ENCODE measurements at regions not wholly inside any gene's neighbourhood (a gene's known extent, or its start where the extent isn't known, plus 50 kb on each side); places are given as distances from the start of the nearest gene placed in this dataset.

GRCh38 chr7:123303926-123304325 lies 104.2 kb upstream of the SLC13A1 start (continued):
- no peak for TF ChIP-seq CTCF (IDR thresholded peaks at IDR 0.05; ENCODE audit: poor library complexity, severe bottlenecking)

- Histone ChIP-seq H2AFZ (ENCODE audit: low read depth, low read length) (no peak overlapping the region), H3K9ac (ENCODE audit: low read length) (no peak overlapping the region), H3K79me2 (replicated peaks; ENCODE audit: insufficient read depth, low read length) (no peaks in the 10 kb centered on the region), H4K20me1 (ENCODE audit: insufficient read depth) (no peaks in the 10 kb centered on the region), H3K9me3 (ENCODE audit: low read length) (no peaks in the 10 kb centered on the region), H3K9me2 (ENCODE audit: insufficient read depth, low read length) (no peaks in the 10 kb centered on the region), H3F3A (ENCODE audit: insufficient read depth, low read length, poor library complexity, severe bottlenecking) (no peaks in the 10 kb centered on the region), H3K27me3 (ENCODE audit: insufficient read depth, low read depth, low read length) (no peaks in the 10 kb centered on the region), H3K4me2 (ENCODE audit: low read length) (no peak overlapping the region), H3K4me3 (ENCODE audit: low read length) (no peak overlapping the region), H3K27ac (ENCODE audit: low read length) (no peak overlapping the region), H3K36me3 (ENCODE audit: insufficient read depth, low read length) (no peaks in the 10 kb centered on the region)
- TF ChIP-seq POLR2AphosphoS5 (IDR thresholded peaks at IDR 0.05) (no peak), EP300 (conservative IDR thresholded peaks at IDR 0.05; ENCODE audit: poor library complexity, severe bottlenecking) (no peak), SMC3 (conservative IDR thresholded peaks at IDR 0.05; ENCODE audit: poor library complexity) (no peak), CTCF (IDR thresholded peaks at IDR 0.05; ENCODE audit: poor library complexity, severe bottlenecking) (no peak), MXI1 (conservative IDR thresholded peaks at IDR 0.05; ENCODE audit: poor library complexity, severe bottlenecking) (no peak), RAD21 (conservative IDR thresholded peaks at IDR 0.05) (no peak), REST (IDR thresholded peaks at IDR 0.05; ENCODE audit: borderline replicate concordance) (no peak), TAF1 (IDR thresholded peaks at IDR 0.05; ENCODE audit: low read depth) (no peak), EZH2 (IDR thresholded peaks at IDR 0.05; ENCODE audit: borderline replicate concordance, insufficient read depth, low read length, poor library complexity, severe bottlenecking) (no peak)
These were observed 97.2 kb upstream of the SLC13A1 start for GRCh38 chr7:123296965-123297364.

- H3K4me2 ChIP-seq (ENCODE audit: low read length), result no peak overlapping the region
- no peaks in the 10 kb centered on the region for H3K9me3 ChIP-seq (ENCODE audit: low read length)
- no peaks in the 10 kb centered on the region for H4K20me1 ChIP-seq (ENCODE audit: insufficient read depth)
- H3K4me3 ChIP-seq (ENCODE audit: low read length), result no peak overlapping the region
- H3K9me2 ChIP-seq (ENCODE audit: insufficient read depth, low read length), result no peaks in the 10 kb centered on the region
- no peak overlapping the region for H2AFZ ChIP-seq (ENCODE audit: low read depth, low read length)
- no peaks in the 10 kb centered on the region for H3K36me3 ChIP-seq (ENCODE audit: insufficient read depth, low read length)
- TF ChIP-seq MXI1 (conservative IDR thresholded peaks at IDR 0.05; ENCODE audit: poor library complexity, severe bottlenecking) (no peak), TAF1 (IDR thresholded peaks at IDR 0.05; ENCODE audit: low read depth) (no peak), EP300 (conservative IDR thresholded peaks at IDR 0.05; ENCODE audit: poor library complexity, severe bottlenecking) (no peak), EZH2 (IDR thresholded peaks at IDR 0.05; ENCODE audit: borderline replicate concordance, insufficient read depth, low read length, poor library complexity, severe bottlenecking) (no peak), POLR2AphosphoS5 (IDR thresholded peaks at IDR 0.05) (no peak)
- H3K79me2 ChIP-seq (replicated peaks; ENCODE audit: insufficient read depth, low read length), result no peaks in the 10 kb centered on the region
- H3K9ac ChIP-seq (ENCODE audit: low read length), result no peak overlapping the region
- no peak overlapping the region for H3K27ac ChIP-seq (ENCODE audit: low read length)
- H3F3A ChIP-seq (ENCODE audit: insufficient read depth, low read length, poor library complexity, severe bottlenecking), result no peaks in the 10 kb centered on the region
- no peaks in the 10 kb centered on the region for H3K27me3 ChIP-seq (ENCODE audit: insufficient read depth, low read depth, low read length)
These were observed 93.9 kb upstream of the SLC13A1 start for GRCh38 chr7:123293710-123294109.

Measured in neural cell (in vitro differentiated cells).